HepG2 (cell line): ENCODE measurements at regions not wholly inside any gene's neighbourhood (a gene's known extent, or its start where the extent isn't known, plus 50 kb on each side); places are given as distances from the start of the nearest gene placed in this dataset.

ENCODE experiments used
- ATAC-seq: fragments of 200-7000 bp; cut with Tn5 transposase; 3 replicates; pipeline ENCODE4 v1.9.1; 2020; ENCODE audit warnings: mild to moderate bottlenecking, moderate library complexity
- BruUV-seq: library from RNA; stranded (reverse); fragments of 400-500 nt; replicated peaks from 2 replicates; lab custom pipeline; 2021; lab: Mats Ljungman, UMichigan
- CTCF ChIA-PET: fragments of 300-600 bp; formaldehyde crosslinking; extraction: SDS; loops from one replicate; lab custom pipeline; 2021; ENCODE audit warnings: low total read pairs, inconsistent platforms, low intra/inter-chr PET ratio; lab: Yijun Ruan, JAX
- POLR2A ChIA-PET: fragments of 350-600 bp; sonication (Branson Sonifier 250); formaldehyde crosslinking; loops from one replicate; lab custom pipeline; 2020; ENCODE audit warnings: antibody characterized with exemption, inconsistent platforms; lab: Yijun Ruan, JAX
- DNase-seq: peaks from one replicate; pipeline ENCODE4 v3.0.0-alpha.2; 2015; ENCODE audit warnings: low spot score
- FAIRE-seq: peaks from 3 replicates; lab custom pipeline; 2011; peaks lifted over from hg19 to GRCh38; lab: Jason Lieb, UNC
- H2AFZ ChIP-seq: one replicate; pipeline ENCODE4 v1.6.1; 2011; ENCODE audit warnings: low read length, inconsistent platforms
- H3K27ac ChIP-seq: fragments of 300-600 bp; 3 replicates; pipeline ENCODE4 v1.8.0; 2011; ENCODE audit warnings: mixed run types, mild to moderate bottlenecking, mixed read lengths, low read length, inconsistent platforms; ENCODE audit not compliant: insufficient read depth; ENCODE audit errors: extremely low read length
- H3K27me3 ChIP-seq, 2 experiments: fragments of 200-600 bp in 1 of 2; 2 replicates in 1 of 2; 3 replicates in 1 of 2; pipeline versions ENCODE4 v1.6.0 to v1.8.0; 2011; ENCODE audit warnings: low read length in 2 of 2, mild to moderate bottlenecking in 2 of 2, moderate library complexity in 2 of 2, inconsistent platforms in 1 of 2; ENCODE audit not compliant: insufficient read depth in 2 of 2, control insufficient read depth in 1 of 2
- H3K36me3 ChIP-seq, 2 experiments: fragments of 200-600 bp in 1 of 2; replicated peaks in 1 of 2; 2 replicates in 1 of 2; 3 replicates in 1 of 2; pipeline versions ENCODE4 v1.5.1 to v1.8.0; 2011; ENCODE audit warnings: low read length in 2 of 2, inconsistent platforms in 1 of 2; ENCODE audit not compliant: insufficient read depth in 2 of 2, control insufficient read depth in 1 of 2
- H3K4me1 ChIP-seq: 2 replicates; pipeline ENCODE4 v1.5.1; 2012; ENCODE audit warnings: low read length, inconsistent platforms; ENCODE audit not compliant: insufficient read depth
- H3K4me2 ChIP-seq: 2 replicates; pipeline ENCODE4 v1.6.0; 2011; ENCODE audit warnings: low read depth, low read length, inconsistent platforms
- H3K4me3 ChIP-seq, 3 experiments: fragments of 200-600 bp in 1 of 3; sonication (generic), shearing (Covaris generic) in 1 of 3; replicated peaks in 1 of 3; 2 replicates each; pipeline ENCODE4 v1.5.1; 2011 to 2016; ENCODE audit warnings: low read length in 3 of 3, inconsistent platforms in 2 of 3, low read depth in 2 of 3, mild to moderate bottlenecking in 2 of 3, control low read depth in 1 of 3, mixed read lengths in 1 of 3; ENCODE audit not compliant: insufficient read depth in 1 of 3
- H3K79me2 ChIP-seq: one replicate; pipeline ENCODE4 v1.6.1; 2011; ENCODE audit warnings: low read length, inconsistent platforms; ENCODE audit not compliant: insufficient read depth
- H3K9ac ChIP-seq: 2 replicates; pipeline ENCODE4 v1.6.0; 2011; ENCODE audit warnings: mild to moderate bottlenecking, low read depth, low read length, inconsistent platforms; ENCODE audit not compliant: insufficient read depth
- H3K9me3 ChIP-seq: 2 replicates; pipeline ENCODE4 v1.5.1; 2012; ENCODE audit warnings: mild to moderate bottlenecking, low read length
- H4K20me1 ChIP-seq: 2 replicates; pipeline ENCODE4 v1.6.0; 2011; ENCODE audit warnings: inconsistent platforms, mild to moderate bottlenecking, low read length, moderate library complexity; ENCODE audit not compliant: insufficient read depth
- NR2F2 ChIP-seq: IDR thresholded peaks from 2 replicates; pipeline ENCODE4 v1.6.1; 2012; ENCODE audit warnings: low read depth, inconsistent platforms, borderline replicate concordance
- PAWR ChIP-seq: sonication (generic); formaldehyde crosslinking; IDR thresholded peaks from 2 replicates; pipeline ENCODE4 v1.4.0; 2020; ENCODE audit warnings: missing genetic modification reagents, mild to moderate bottlenecking, borderline replicate concordance
- SSRP1 ChIP-seq: IDR thresholded peaks from 2 replicates; pipeline ENCODE4 v1.6.1; 2016; ENCODE audit warnings: control low read depth
- TERF1 ChIP-seq: sonication (generic); formaldehyde crosslinking; IDR thresholded peaks from 2 replicates; pipeline ENCODE4 v1.8.0; 2022; ENCODE audit warnings: mild to moderate bottlenecking, missing genetic modification reagents, moderate library complexity
- THYN1 ChIP-seq: sonication (generic); formaldehyde crosslinking; IDR thresholded peaks from 2 replicates; pipeline ENCODE4 v1.8.1; 2023; ENCODE audit warnings: low read depth, mild to moderate bottlenecking, moderate library complexity, missing genetic modification reagents, borderline replicate concordance
- ZNF281 ChIP-seq: sonication (generic); formaldehyde crosslinking; IDR thresholded peaks from 2 replicates; pipeline ENCODE4 v1.4.0; 2020; ENCODE audit warnings: missing genetic modification reagents, borderline replicate concordance
- ZNF318 ChIP-seq: sonication (generic); formaldehyde crosslinking; IDR thresholded peaks from 2 replicates; pipeline ENCODE4 v1.4.0; 2020; ENCODE audit warnings: mild to moderate bottlenecking, missing genetic modification reagents
- ZNF724P ChIP-seq: sonication (generic); formaldehyde crosslinking; IDR thresholded peaks from 2 replicates; pipeline ENCODE4 v1.8.0; 2022; ENCODE audit warnings: missing genetic modification reagents, borderline replicate concordance
- WGBS: methylation state at CpG from one replicate; pipeline ENCODE4 v1.1.6; 2017; ENCODE audit warnings: low lambda C conversion rate; 5-methylcytosine and 5-hydroxymethylcytosine counted together
- in situ Hi-C: cut with HindIII; loops from 2 replicates; pipeline ENCODE4 v1.10.0; 2017; ENCODE audit warnings: low pct_unique_long_range_greater_than_20kb; ENCODE audit not compliant: extremely low pct_ligation_motif_present
- intact Hi-C: fragments of 100-400 bp; cut with micrococcal nuclease; formaldehyde crosslinking; loops from one replicate; pipeline ENCODE4 v1.10.0; 2022; ENCODE audit not compliant: unreplicated experiment

GRCh38 chr18:1658908-1659566, 754.4 kb downstream of the ADCYAP1 start:
- 14% methylated on average over 9 of the region's 9 CpGs for WGBS
- H3K36me3 ChIP-seq, result no peaks in the 10 kb centered on the region
- H3K27me3 ChIP-seq, result no peaks in the 10 kb centered on the region
- BruUV-seq, result no TSS peak
- POLR2A ChIA-PET, result no interaction called here
- in situ Hi-C loops, result loop anchor here (25.0 kb wide), 1 partner anchor 797 kb away; no protein-coding TSS in a partner anchor
- H4K20me1 ChIP-seq, result no peaks in the 10 kb centered on the region
- H3K4me2 ChIP-seq, result no peak overlapping the region
- no peak overlapping the region for H3K9ac ChIP-seq
- FAIRE-seq (no peak), DNase-seq (no peak), ATAC-seq (no peak)
- no peak overlapping the region for H3K4me3 ChIP-seq
- no peaks in the 10 kb centered on the region for H3K9me3 ChIP-seq
- H3K27ac ChIP-seq, result no peak overlapping the region
- intact Hi-C loops, result no loop called here
- H2AFZ ChIP-seq, result no peak overlapping the region
- H3K4me1 ChIP-seq, result no peaks in the 10 kb centered on the region
- no peaks in the 10 kb centered on the region for H3K79me2 ChIP-seq
- CTCF ChIA-PET, result no interaction called here
- TF ChIP-seq ZNF281 (CRISPR knock-in tag) (no peak), THYN1 (CRISPR knock-in tag) (no peak), SSRP1 (CRISPR knock-in tag) (no peak), TERF1 (CRISPR knock-in tag) (no peak), ZNF318 (CRISPR knock-in tag) (no peak), ZNF724P (CRISPR knock-in tag) (no peak), NR2F2 (no peak), PAWR (CRISPR knock-in tag) (no peak)
